HG03432 (cell line): ENCODE measurements at regions not wholly inside any gene's neighbourhood (a gene's known extent, or its start where the extent isn't known, plus 50 kb on each side); places are given as distances from the start of the nearest gene placed in this dataset.

Source experiments
- ATAC-seq: cut with Tn5 transposase; IDR thresholded peaks from one replicate; pipeline ENCODE4 v1.9.1; 2021; ENCODE audit warnings: mild to moderate bottlenecking, moderate library complexity; ENCODE audit not compliant: unreplicated experiment

DNA sequence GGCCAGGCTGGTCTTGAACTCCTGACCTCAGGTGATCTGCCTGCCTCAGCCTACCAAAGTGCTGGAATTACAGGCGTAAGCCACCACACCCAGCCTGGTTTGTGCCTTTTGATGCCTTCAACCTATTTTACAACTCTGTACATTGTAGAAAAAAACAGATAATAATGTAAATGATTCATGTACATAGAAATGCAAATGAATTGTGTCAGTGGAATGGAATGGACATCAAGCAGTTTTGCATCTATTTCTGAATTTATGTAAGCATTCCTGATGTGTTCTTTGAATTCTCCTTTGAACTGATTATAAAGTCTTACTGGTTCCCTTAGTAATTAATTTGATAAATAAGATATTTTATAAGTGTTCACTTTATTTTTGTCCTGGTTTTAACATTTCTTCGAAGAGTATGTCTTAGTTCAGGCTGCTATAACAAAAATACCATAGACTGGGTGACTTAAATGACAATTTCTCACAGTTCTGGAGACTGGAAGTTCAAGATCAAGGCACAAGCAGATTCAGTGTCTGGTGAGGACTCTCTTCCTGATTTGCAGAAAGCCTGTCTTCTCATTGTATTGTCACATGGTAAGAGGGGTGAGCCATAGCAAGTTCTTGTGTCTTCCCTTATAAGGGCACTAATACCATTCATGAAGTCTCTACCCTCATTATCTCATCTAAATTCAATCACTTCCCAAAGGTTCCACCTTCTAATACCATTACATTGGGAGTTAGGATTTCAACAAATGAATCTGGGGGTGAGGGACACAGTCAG, 162.2 kb upstream of the S100G start:
- ATAC-seq, result no peak

DNA sequence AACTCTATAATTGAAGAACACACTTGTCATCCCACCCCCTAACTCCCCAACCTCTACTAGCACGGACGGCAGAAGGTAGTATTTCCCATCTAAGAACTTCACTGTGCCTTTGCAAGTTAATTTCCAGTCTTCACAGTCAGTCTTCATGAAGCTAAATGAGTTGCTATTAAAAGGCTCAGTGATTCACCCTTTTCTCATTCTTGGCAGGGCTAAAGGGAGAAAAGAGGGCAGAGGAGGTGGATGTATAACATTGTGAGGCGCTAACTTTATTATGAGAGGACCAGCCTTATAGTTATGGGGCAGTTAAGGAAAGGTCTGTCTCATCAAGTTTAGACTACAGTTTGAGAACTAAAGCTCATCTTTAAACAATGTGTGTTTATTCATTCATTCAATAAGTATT, 161.0 kb upstream of the S100G start:
- ATAC-seq, result no peak

DNA sequence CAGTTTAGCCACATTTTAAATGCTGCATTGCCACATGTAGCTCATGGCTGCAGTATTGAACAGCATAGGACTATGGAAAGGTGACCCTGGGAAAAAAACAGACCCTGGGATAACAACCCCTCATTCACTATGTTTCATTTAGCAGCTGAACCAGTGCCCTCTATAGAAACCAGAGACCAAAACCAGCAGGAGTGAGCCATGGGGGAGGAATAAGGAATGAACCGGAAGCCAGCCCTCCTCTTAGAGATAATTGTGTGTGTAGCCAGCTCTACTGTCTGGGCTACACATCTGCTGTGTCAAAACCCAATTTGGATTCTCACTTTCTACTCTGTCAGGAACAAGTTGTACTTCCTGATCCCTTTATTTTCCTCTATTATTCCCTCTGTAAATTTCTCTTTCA, 158.5 kb upstream of the S100G start:
- no peak for ATAC-seq

DNA sequence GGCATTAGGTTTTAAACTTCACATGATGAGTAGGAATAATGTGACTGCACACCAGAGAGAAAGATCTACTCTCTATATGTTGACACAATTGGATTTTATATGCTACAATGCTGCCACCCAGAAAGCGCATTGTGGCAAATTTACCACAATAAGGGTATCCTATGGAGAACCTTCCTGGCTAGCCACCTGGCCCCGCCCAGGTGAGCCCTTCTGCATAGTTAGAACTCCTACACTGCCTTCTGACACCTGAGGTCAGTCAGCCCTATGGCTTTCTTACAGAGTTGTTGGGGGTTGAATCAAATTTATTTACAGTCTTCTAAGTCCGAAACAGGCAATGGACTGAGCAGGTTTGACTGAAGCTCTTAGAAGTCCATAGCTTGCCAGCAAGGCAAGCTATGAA, 153.8 kb upstream of the S100G start:
- ATAC-seq, result no peak

DNA sequence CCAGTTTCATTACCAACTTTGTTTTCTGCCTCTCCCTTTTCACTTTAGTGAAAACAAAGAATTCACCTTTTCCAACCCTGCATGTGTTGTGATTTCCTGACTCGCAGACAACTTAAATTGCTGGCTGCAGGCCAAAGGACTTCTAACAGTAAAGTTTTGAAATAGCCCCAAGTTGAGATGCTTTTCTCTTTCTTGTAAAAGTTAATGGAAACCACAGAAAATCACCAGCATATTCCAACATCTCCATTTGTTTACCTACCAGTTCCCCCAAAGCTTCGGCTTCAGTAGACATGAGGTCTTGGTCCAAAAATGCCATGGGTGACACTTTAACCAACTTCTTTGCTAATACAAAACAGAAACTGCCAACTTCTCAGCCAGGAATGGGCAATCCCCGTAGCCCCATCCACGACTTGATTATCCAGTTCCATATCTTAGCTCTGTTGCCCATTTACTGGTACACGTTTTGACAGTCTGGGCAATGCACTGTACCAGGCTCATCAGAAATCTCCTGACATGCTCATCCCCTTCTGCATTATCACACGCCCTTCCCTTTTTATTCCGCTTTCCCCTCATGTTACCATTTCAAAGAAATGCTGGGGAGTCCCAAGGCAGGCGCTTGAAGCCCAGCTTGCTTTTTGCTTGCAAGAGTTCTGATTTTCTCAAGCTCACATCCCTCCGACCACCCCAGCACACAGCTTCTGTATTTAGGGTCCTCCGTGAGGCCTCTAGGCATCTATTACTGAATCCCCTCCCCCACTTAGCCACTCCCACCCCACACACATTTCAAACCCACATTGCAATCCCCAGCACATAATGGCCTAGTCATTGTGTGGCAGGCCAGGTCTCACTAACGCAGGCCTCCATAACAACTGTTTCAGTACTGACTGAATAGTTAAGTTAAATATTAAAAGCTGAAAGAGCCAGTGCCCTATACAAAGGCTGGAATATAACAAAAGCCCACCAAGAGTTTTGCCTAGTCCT, 137.9 kb upstream of the S100G start:
- ATAC-seq, result no peak

DNA sequence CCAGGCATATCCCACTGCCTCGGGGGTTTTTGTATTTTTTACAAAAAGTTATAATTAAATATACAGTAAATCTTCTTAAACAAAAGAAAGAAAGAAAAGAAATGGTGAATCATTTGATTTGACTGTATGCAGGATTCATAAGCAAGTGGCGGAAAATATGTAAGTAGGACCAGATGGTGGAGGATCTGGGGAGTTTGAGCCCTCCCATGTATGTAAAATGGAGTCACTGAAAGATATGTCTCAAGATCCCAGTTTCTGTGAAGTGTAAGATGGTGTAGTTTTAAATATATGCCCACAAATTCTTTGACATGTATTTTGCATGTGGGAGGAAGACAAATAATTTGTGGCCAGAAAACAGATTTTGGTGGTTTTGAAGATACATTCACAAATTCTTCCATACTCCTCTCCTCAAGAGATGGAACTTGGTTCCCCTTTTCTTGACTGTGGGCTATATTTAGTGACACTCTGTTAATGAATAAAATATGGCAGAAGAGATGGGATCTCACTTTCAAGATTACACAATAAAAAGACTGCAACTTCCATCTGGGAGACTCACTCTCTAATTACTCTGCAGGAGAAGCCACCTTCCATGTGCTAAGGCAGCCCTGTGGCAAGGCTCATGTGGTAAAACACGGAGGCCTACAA, 133.6 kb upstream of the S100G start:
- ATAC-seq, result no peak

DNA sequence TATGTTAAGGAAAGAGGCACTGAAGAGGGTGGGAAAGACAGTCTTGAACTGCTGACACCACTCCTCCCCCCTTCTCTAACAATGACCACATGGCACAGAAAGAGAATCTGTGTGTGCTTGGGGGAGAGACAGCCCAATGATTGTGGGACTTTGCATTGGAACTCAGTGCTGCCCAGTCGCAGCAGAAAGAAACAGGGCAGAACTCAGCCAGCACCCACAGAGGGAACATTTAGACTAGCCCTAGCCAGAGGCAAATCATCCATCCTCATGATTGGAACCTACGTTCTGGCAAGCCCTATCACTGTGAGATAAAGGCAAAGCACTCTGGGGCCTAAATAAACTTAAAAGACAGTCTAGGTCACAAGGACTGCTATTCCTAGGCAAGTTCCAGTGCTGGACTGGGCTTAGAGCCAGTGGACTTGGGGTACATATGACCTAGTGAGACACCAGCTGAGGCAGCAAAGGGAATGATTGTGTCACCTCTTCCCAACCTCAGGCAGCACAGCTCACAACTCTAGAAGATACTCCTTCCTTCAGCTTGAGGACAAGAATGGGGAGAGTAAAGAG, 132.8 kb upstream of the S100G start:
- no peak for ATAC-seq

DNA sequence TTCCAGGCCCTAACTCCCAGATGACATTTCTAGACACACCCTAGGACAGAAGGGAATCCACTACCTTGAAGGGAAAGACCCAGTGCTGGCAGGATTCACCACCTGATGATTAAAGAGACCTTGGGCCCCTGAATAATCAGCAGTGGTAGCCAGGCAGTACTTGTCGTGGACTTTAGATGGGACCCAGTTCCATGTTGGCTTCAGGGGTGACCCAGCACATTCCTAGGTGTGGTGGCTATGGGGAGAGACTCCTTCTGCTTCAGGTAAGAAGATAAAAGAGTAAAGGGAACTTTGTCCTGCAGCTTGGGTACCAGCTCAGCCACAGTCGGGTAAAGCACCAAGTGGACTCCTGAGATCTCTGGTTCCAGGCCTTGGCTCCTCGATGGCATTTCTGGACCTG, 131.8 kb upstream of the S100G start:
- ATAC-seq, result no peak

DNA sequence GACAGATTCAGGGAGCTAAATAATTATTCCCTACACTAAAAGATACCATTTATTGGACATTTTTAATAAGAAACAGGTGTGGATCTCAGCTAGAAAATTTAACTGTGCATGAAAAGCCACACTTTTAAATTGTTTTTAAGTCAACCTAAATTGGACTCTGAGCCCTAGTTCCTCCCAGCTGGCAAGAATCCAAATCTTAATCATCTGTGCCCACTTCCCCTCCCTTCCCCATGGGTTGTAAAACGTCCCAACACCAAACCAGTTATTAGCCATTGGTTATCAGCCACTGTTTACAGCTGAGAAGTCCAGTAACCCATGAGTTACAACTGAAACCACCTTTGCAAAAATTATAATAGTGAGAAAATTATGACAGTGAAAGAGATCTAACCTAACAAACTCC, 125.6 kb upstream of the S100G start:
- ATAC-seq, result no peak

DNA sequence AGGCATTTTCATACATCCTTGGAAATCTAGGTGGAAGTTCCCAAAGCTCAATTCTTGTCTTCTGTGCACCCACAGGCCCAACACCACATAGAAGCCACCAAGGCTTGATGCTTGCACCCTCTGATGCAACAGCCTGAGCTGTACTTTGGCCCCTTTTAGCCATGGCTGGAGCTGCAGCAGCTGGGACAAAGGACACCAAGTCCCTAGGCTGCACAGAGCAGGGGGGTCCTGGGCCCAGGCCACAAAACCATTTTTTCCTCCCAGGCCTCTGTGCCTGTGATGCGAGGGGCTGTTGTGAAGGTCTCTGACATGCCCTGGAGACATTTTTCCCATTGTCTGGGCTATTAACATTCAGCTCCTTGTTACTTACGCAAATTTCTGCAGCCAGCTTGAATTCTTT, 124.0 kb upstream of the S100G start:
- ATAC-seq, result no peak

DNA sequence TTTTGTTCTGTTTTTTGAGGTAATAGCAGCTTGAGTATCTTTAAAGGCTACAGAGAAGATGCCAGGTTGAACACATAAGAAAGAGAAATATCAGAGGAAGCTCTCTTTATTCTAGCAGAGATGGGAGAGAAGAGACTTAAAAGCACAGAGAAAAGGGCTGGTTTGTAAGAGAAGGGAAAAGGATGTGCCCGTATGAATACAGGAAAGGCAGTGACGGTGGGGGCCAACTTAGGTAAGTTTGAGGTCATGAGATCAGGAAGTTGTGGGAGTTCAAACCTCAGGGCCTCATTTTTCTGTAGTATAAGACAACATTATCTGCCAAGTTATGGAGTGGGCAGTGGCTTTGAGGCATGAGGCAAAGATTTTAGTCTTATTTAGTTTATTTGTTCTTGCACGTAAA, 121.3 kb upstream of the S100G start:
- no peak for ATAC-seq
